HG02588 (cell line): ENCODE measurements at regions not wholly inside any gene's neighbourhood (a gene's known extent, or its start where the extent isn't known, plus 50 kb on each side); places are given as distances from the start of the nearest gene placed in this dataset.
"Not testable (repeated sequence)": the region's sequence is repeated elsewhere in the genome, so short reads cannot be mapped to it uniquely, and the experiment has no call there.

Source experiments
- ATAC-seq: cut with Tn5 transposase; IDR thresholded peaks from one replicate; pipeline ENCODE4 v1.9.1; 2021; ENCODE audit warnings: mild to moderate bottlenecking, moderate library complexity; ENCODE audit not compliant: unreplicated experiment

GRCh38 chr7:115654384-115655214 lies 376.0 kb downstream of the TFEC start:
- ATAC-seq = no peak

- no peak for ATAC-seq
Observed at GRCh38 chr7:115649429-115649828, 381.1 kb downstream of the TFEC start.

- no peak for ATAC-seq
Observed at GRCh38 chr7:115647712-115648111, 382.9 kb downstream of the TFEC start.

- ATAC-seq = no peak
Observed at GRCh38 chr7:115642194-115642593, 388.4 kb downstream of the TFEC start.

GRCh38 chr7:115638853-115639252 lies 391.7 kb downstream of the TFEC start:
- no peak for ATAC-seq

- ATAC-seq = no peak
Observed at GRCh38 chr7:115637128-115637527, 393.4 kb downstream of the TFEC start.

GRCh38 chr7:115635876-115636275 lies 394.7 kb downstream of the TFEC start:
- no peak for ATAC-seq

GRCh38 chr7:115635376-115635775 lies 395.2 kb downstream of the TFEC start:
- ATAC-seq = no peak

- no peak for ATAC-seq
Observed at GRCh38 chr7:115634633-115635032, 395.9 kb downstream of the TFEC start.

- no peak for ATAC-seq
Observed at GRCh38 chr7:115632636-115633035, 397.9 kb downstream of the TFEC start.

GRCh38 chr7:115631782-115632181 lies 398.8 kb downstream of the TFEC start:
- ATAC-seq = no peak

GRCh38 chr7:115630049-115630448 lies 400.5 kb downstream of the TFEC start:
- ATAC-seq = no peak

- no peak for ATAC-seq
Observed at GRCh38 chr7:115618676-115619075, 411.9 kb downstream of the TFEC start.

GRCh38 chr7:115613836-115614235 lies 416.7 kb downstream of the TFEC start:
- ATAC-seq = no peak

- no peak for ATAC-seq
Observed at GRCh38 chr7:115603416-115603815, 427.1 kb downstream of the TFEC start.

GRCh38 chr7:115600207-115600606 lies 430.4 kb downstream of the TFEC start:
- ATAC-seq = no peak

- not testable (repeated sequence) for ATAC-seq
Observed at GRCh38 chr7:115599184-115599583, 431.4 kb downstream of the TFEC start.

GRCh38 chr7:115597220-115597619 lies 433.3 kb downstream of the TFEC start:
- not testable (repeated sequence) for ATAC-seq

- ATAC-seq = no peak
Observed at GRCh38 chr7:115593111-115593510, 437.5 kb downstream of the TFEC start.

- no peak for ATAC-seq
Observed at GRCh38 chr7:115585015-115585718, 445.4 kb downstream of the TFEC start.

GRCh38 chr7:115582956-115583355 lies 447.6 kb downstream of the TFEC start:
- ATAC-seq = no peak

GRCh38 chr7:115578576-115578975 lies 452.0 kb downstream of the TFEC start:
- ATAC-seq = no peak
